AG04450 (cell line): ENCODE measurements at regions not wholly inside any gene's neighbourhood (a gene's known extent, or its start where the extent isn't known, plus 50 kb on each side); places are given as distances from the start of the nearest gene placed in this dataset.

Experiments
- CTCF ChIA-PET: fragments of 300-600, 350-600 bp; formaldehyde crosslinking; extraction: SDS; loops from one replicate; lab custom pipeline; 2022; ENCODE audit warnings: antibody characterized with exemption, inconsistent platforms; lab: Charles Lee
- POLR2A ChIA-PET: fragments of 350-600 bp; formaldehyde crosslinking; extraction: SDS; loops from one replicate; lab custom pipeline; 2021; ENCODE audit warnings: antibody characterized with exemption, inconsistent platforms; lab: Yijun Ruan, JAX
- DNase-seq: peaks from one replicate; pipeline ENCODE4 v3.0.0-alpha.2; 2011; ENCODE audit warnings: low read depth, low spot score
- H3K27ac ChIP-seq: one replicate; pipeline ENCODE4 v1.5.1; 2012; ENCODE audit warnings: low read depth, low read length, control low read depth
- H3K27me3 ChIP-seq: one replicate; pipeline ENCODE4 v1.6.0; 2012; ENCODE audit warnings: low read length; ENCODE audit not compliant: control insufficient read depth, insufficient read depth
- H3K4me3 ChIP-seq: 2 replicates; pipeline ENCODE4 v1.5.1; 2011; ENCODE audit warnings: mild to moderate bottlenecking, low read depth, low read length, control low read depth
- H3K9me3 ChIP-seq: 2 replicates; pipeline ENCODE4 v1.5.1; 2012; ENCODE audit warnings: low read length; ENCODE audit not compliant: control insufficient read depth, insufficient read depth
- CTCF ChIP-seq: IDR thresholded peaks from 2 replicates; pipeline ENCODE4 v1.5.1; 2011; ENCODE audit warnings: low read depth, low read length, control low read depth, inconsistent platforms

GRCh38 chr2:150586858-150587257 is 99.4 kb upstream of the RND3 start:
- H3K4me3 ChIP-seq: no peak overlapping the region
- ChIA-PET CTCF (interaction anchor here (0.9 kb wide), 1 partner anchor 652 kb away, joined by 3 read pairs; no protein-coding TSS in a partner anchor), POLR2A (interaction anchor here (1.1 to 2.0 kb wide), 5 partner anchors 9 to 58 kb away, joined by 3 to 12 read pairs (median 4); no protein-coding TSS in a partner anchor)
- no peaks in the 10 kb centered on the region for H3K27me3 ChIP-seq
- TF ChIP-seq CTCF: no peak
- DNase-seq: no peak
- H3K9me3 ChIP-seq: no peaks in the 10 kb centered on the region
- no peak overlapping the region for H3K27ac ChIP-seq

- DNase-seq: no peak
- no peak overlapping the region for H3K27ac ChIP-seq
- H3K9me3 ChIP-seq: no peaks in the 10 kb centered on the region
- TF ChIP-seq CTCF: no peak
- ChIA-PET POLR2A (no interaction called here), CTCF (interaction anchor here (0.8 kb wide), 1 partner anchor 17 kb away, joined by 3 read pairs; no protein-coding TSS in a partner anchor)
- H3K27me3 ChIP-seq: no peaks in the 10 kb centered on the region
- H3K4me3 ChIP-seq: no peak overlapping the region
These were observed 97.9 kb upstream of the RND3 start for GRCh38 chr2:150585221-150585971.

- CTCF ChIA-PET: no interaction called here
- POLR2A ChIA-PET: no interaction called here
- no peaks in the 10 kb centered on the region for H3K27me3 ChIP-seq
- DNase-seq: no peak
- no peak for TF ChIP-seq CTCF
- H3K4me3 ChIP-seq: no peak overlapping the region
- no peak overlapping the region for H3K27ac ChIP-seq
- peaks cover 4% of the 10 kb centered on the region; the same call in 1 of the 2 replicates for H3K9me3 ChIP-seq
These were observed 96.6 kb upstream of the RND3 start for GRCh38 chr2:150584081-150584480.

GRCh38 chr2:150581717-150582472 is 94.4 kb upstream of the RND3 start:
- no peak for DNase-seq
- no peak for TF ChIP-seq CTCF
- Histone ChIP-seq H3K4me3 (no peak overlapping the region), H3K9me3 (peaks cover 14% of the 10 kb centered on the region), H3K27ac (no peak overlapping the region), H3K27me3 (no peaks in the 10 kb centered on the region)
- CTCF ChIA-PET: interaction anchor here (1.1 to 1.5 kb wide), 2 partner anchors 13 to 470 kb away, joined by 4 read pairs; no protein-coding TSS in a partner anchor
- POLR2A ChIA-PET: interaction anchor here (0.6 to 1.0 kb wide), 2 partner anchors 10 to 101 kb away, joined by 3 to 5 read pairs; no protein-coding TSS in a partner anchor
